H1 (cell line): ENCODE measurements at regions not wholly inside any gene's neighbourhood (a gene's known extent, or its start where the extent isn't known, plus 50 kb on each side); places are given as distances from the start of the nearest gene placed in this dataset.

Source experiments
- ATF2 ChIP-seq: IDR thresholded peaks from 2 replicates; pipeline ENCODE4 v1.6.1; 2012; ENCODE audit warnings: low read length, inconsistent platforms
- CTCF ChIP-seq, 3 experiments: IDR thresholded peaks; 1 replicate in 2 of 3; 2 replicates in 1 of 3; pipeline versions ENCODE4 v1.5.1 to v1.6.1; 2011; ENCODE audit warnings: low read length in 3 of 3, mild to moderate bottlenecking in 3 of 3, inconsistent platforms in 2 of 3, low read depth in 1 of 3, moderate library complexity in 1 of 3; ENCODE audit not compliant: insufficient read depth in 1 of 3; ENCODE audit errors: control extremely low read depth in 1 of 3
- EP300 ChIP-seq, 2 experiments: IDR thresholded peaks; 1 replicate in 1 of 2; 2 replicates in 1 of 2; pipeline ENCODE4 v1.6.1; 2011 to 2012; ENCODE audit warnings: low read depth in 2 of 2, low read length in 2 of 2, mild to moderate bottlenecking in 2 of 2, borderline replicate concordance in 1 of 2, inconsistent platforms in 1 of 2, moderate library complexity in 1 of 2
- EZH2 ChIP-seq: fragments of 200-600 bp; sonication (generic); IDR thresholded peaks from 2 replicates; pipeline ENCODE4 v1.7.1; 2012; ENCODE audit warnings: low read depth, mild to moderate bottlenecking, moderate library complexity, low read length, inconsistent platforms; ENCODE audit not compliant: severe bottlenecking
- KDM1A ChIP-seq: fragments of 200-600, 300-600 bp; sonication (generic); IDR thresholded peaks from 2 replicates; pipeline ENCODE4 v1.7.1; 2016; ENCODE audit warnings: mild to moderate bottlenecking, low read length, borderline replicate concordance
- POLR2A ChIP-seq, 2 experiments: IDR thresholded peaks; 1 replicate in 1 of 2; 2 replicates in 1 of 2; pipeline ENCODE4 v1.6.1; 2011; ENCODE audit warnings: low read depth in 2 of 2, low read length in 2 of 2, mild to moderate bottlenecking in 2 of 2; ENCODE audit errors: control extremely low read depth in 1 of 2
- POLR2AphosphoS5 ChIP-seq: IDR thresholded peaks from 2 replicates; pipeline ENCODE4 v1.6.1; 2011; ENCODE audit warnings: low read depth, low read length
- RXRA ChIP-seq: IDR thresholded peaks from 2 replicates; pipeline ENCODE4 v1.6.1; 2011; ENCODE audit warnings: low read depth, mild to moderate bottlenecking, low read length, moderate library complexity; ENCODE audit not compliant: insufficient read depth
- SIN3A ChIP-seq, 2 experiments: IDR thresholded peaks in 1 of 2; conservative IDR thresholded peaks in 1 of 2; 2 replicates each; pipeline ENCODE4 v1.6.1; 2011 to 2012; ENCODE audit warnings: low read length in 2 of 2, improper control_type of control experiment in 1 of 2, low read depth in 1 of 2, mild to moderate bottlenecking in 1 of 2
- USF2 ChIP-seq: IDR thresholded peaks from 2 replicates; pipeline ENCODE4 v1.6.1; 2011; ENCODE audit warnings: low read length, improper control_type of control experiment
- YY1 ChIP-seq: IDR thresholded peaks from 2 replicates; pipeline ENCODE4 v1.6.1; 2011; ENCODE audit warnings: low read depth, mild to moderate bottlenecking, low read length
- ZNF274 ChIP-seq: IDR thresholded peaks from 2 replicates; pipeline ENCODE4 v1.7.0; 2012; ENCODE audit warnings: low read length, borderline replicate concordance; ENCODE audit errors: extremely low read depth

- TF ChIP-seq RXRA, result no peak
- no peak for TF ChIP-seq POLR2A (IDR thresholded peaks at IDR 0.05; ENCODE audit: control extremely low read depth in 1 of 2, low read depth in 2 of 2, low read length in 2 of 2)
- TF ChIP-seq EP300 (IDR thresholded peaks at IDR 0.05; ENCODE audit: borderline replicate concordance in 1 of 2, low read depth in 2 of 2, low read length in 2 of 2), result no peak
- TF ChIP-seq CTCF (IDR thresholded peaks at IDR 0.05; ENCODE audit: control extremely low read depth in 1 of 3, insufficient read depth in 1 of 3, low read depth in 1 of 3, low read length in 3 of 3), result no peak
- TF ChIP-seq SIN3A (conservative IDR thresholded peaks at IDR 0.05 in 1 of 2, IDR thresholded peaks at IDR 0.05 in 1 of 2; ENCODE audit: low read depth in 1 of 2, low read length in 2 of 2), result no peak
- no peak for TF ChIP-seq POLR2AphosphoS5
- TF ChIP-seq KDM1A, result no peak
- TF ChIP-seq ATF2, result no peak
- no peak for TF ChIP-seq ZNF274
- TF ChIP-seq USF2, result no peak
- no peak for TF ChIP-seq EZH2
- no peak for TF ChIP-seq YY1
These were observed 62.5 kb upstream of the AJAP1 start for GRCh38 chr1:4591926-4592325.
